HG02798 (cell line): ENCODE measurements at regions not wholly inside any gene's neighbourhood (a gene's known extent, or its start where the extent isn't known, plus 50 kb on each side); places are given as distances from the start of the nearest gene placed in this dataset.

Experiments used
- ATAC-seq: cut with Tn5 transposase; IDR thresholded peaks from one replicate; pipeline ENCODE4 v1.9.1; 2021; ENCODE audit warnings: mild to moderate bottlenecking; ENCODE audit not compliant: unreplicated experiment, poor library complexity

- no peak for ATAC-seq
Observed at GRCh38 chr9:117775591-117775990, 71.4 kb downstream of the TLR4 start.

- no peak for ATAC-seq
Observed at GRCh38 chr9:117777823-117778222, 73.6 kb downstream of the TLR4 start.

- no peak for ATAC-seq
Observed at GRCh38 chr9:117779760-117780159, 75.6 kb downstream of the TLR4 start.

GRCh38 chr9:117782931-117783788 is 79.0 kb downstream of the TLR4 start:
- peak; percentile 73 for ATAC-seq

GRCh38 chr9:117783828-117784227 is 79.6 kb downstream of the TLR4 start:
- ATAC-seq: peak; percentile 81

GRCh38 chr9:117784996-117785395 is 80.8 kb downstream of the TLR4 start:
- ATAC-seq: no peak

- ATAC-seq: no peak
Observed at GRCh38 chr9:117787746-117788145, 83.5 kb downstream of the TLR4 start.

GRCh38 chr9:117795271-117795670 is 91.1 kb downstream of the TLR4 start:
- ATAC-seq: no peak

- ATAC-seq: no peak
Observed at GRCh38 chr9:117796681-117797080, 92.5 kb downstream of the TLR4 start.

- no peak for ATAC-seq
Observed at GRCh38 chr9:117800389-117800788, 96.2 kb downstream of the TLR4 start.

- ATAC-seq: no peak
Observed at GRCh38 chr9:117809751-117810150, 105.5 kb downstream of the TLR4 start.

- peak; percentile 45 for ATAC-seq
Observed at GRCh38 chr9:117815315-117815714, 111.1 kb downstream of the TLR4 start.

- ATAC-seq: no peak
Observed at GRCh38 chr9:117815948-117816347, 111.7 kb downstream of the TLR4 start.

GRCh38 chr9:117821954-117822353 is 117.8 kb downstream of the TLR4 start:
- no peak for ATAC-seq

- no peak for ATAC-seq
Observed at GRCh38 chr9:117823576-117823975, 119.4 kb downstream of the TLR4 start.

GRCh38 chr9:117825609-117826347 is 121.6 kb downstream of the TLR4 start:
- peak; percentile 96 for ATAC-seq

GRCh38 chr9:117826837-117827236 is 122.6 kb downstream of the TLR4 start:
- ATAC-seq: no peak

- ATAC-seq: no peak
Observed at GRCh38 chr9:117827456-117827855, 123.3 kb downstream of the TLR4 start.

GRCh38 chr9:117828466-117828865 is 124.3 kb downstream of the TLR4 start:
- ATAC-seq: no peak

GRCh38 chr9:117835798-117836197 is 131.6 kb downstream of the TLR4 start:
- peak; percentile 81 for ATAC-seq

GRCh38 chr9:117839862-117840261 is 135.7 kb downstream of the TLR4 start:
- no peak for ATAC-seq
